ENCODE measurements at regions not wholly inside any gene's neighbourhood (a gene's known extent, or its start where the extent isn't known, plus 50 kb on each side); places are given as distances from the start of the nearest gene placed in this dataset.

DNA sequence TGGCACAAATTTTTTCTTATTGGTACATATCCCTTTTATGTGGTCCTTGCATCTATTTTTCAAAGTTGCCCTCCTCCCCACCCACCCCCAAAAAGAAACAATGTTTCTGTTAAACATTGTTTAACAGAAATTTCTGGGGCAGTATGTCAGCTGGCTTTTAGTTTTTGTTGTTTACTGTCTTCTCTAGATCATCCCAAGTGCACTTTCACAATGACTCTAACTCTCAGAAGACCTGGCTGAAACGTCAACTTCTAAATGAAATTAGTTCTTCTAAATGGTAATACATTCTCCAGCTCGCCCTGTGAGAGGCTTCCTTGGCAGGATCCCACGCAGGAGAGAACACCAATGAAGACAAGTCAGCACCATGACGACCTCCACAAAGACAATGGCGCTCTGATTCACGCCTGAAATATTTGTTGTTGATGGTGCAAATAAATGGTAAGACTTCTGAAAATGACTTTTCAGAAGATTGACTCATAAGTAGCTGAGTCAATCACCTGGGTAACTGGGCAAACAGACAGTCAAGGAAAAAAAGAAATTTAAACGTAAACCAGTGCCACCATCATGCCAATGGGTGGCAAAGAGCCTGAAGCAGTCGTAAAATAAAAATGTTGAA, 293.7 kb downstream of the FZD1 start (continued):
- TF ChIP-seq ZBTB40 (IDR thresholded peaks at IDR 0.05): no peak
- no peak for TF ChIP-seq ZBTB40 (CRISPR knock-in tag; IDR thresholded peaks at IDR 0.05)
- TF ChIP-seq, protein P1, sequence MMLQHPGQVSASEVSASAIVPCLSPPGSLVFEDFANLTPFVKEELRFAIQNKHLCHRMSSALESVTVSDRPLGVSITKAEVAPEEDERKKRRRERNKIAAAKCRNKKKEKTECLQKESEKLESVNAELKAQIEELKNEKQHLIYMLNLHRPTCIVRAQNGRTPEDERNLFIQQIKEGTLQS (IDR thresholded peaks at IDR 0.05): peak; percentile 26; the same call in 1 of the 2 replicates
- TF ChIP-seq, protein P1 (CRISPR knock-in tag; conservative IDR thresholded peaks at IDR 0.05): no peak
- TF ChIP-seq FOSL1 (tag; conservative IDR thresholded peaks at IDR 0.05): 0 out of 2 replicates have a peak, but pooled peaks have one; percentile 25
- TF ChIP-seq MTA1 (IDR thresholded peaks at IDR 0.05; ENCODE audit: borderline replicate concordance): no peak
- TF ChIP-seq RFX7 (CRISPR knock-in tag; IDR thresholded peaks at IDR 0.05): no peak
